Endothelial cell of umbilical vein (primary cell): ENCODE measurements at regions not wholly inside any gene's neighbourhood (a gene's known extent, or its start where the extent isn't known, plus 50 kb on each side); places are given as distances from the start of the nearest gene placed in this dataset.
"Not testable (repeated sequence)": the region's sequence is repeated elsewhere in the genome, so short reads cannot be mapped to it uniquely, and the experiment has no call there.

ENCODE experiments used
- BruUV-seq: library from RNA; stranded (reverse); fragments of 400-500 nt; replicated peaks from 2 replicates; lab custom pipeline; 2021; lab: Mats Ljungman, UMichigan
- CTCF ChIA-PET: fragments of 300-600, 350-600 bp; sonication (Branson Sonifier 250); formaldehyde crosslinking; loops from one replicate; lab custom pipeline; 2021; ENCODE audit warnings: antibody characterized with exemption, inconsistent platforms; lab: Charles Lee
- POLR2A ChIA-PET: fragments of 300-600, 350-600 bp; sonication (Branson Sonifier 250); formaldehyde crosslinking; loops from one replicate; lab custom pipeline; 2021; ENCODE audit warnings: antibody characterized with exemption, inconsistent platforms; lab: Charles Lee
- DNase-seq: peaks from one replicate; pipeline ENCODE4 v3.0.0-alpha.2; 2011; ENCODE audit warnings: low read depth, low spot score
- FAIRE-seq: peaks from 2 replicates; lab custom pipeline; 2011; peaks lifted over from hg19 to GRCh38; lab: Jason Lieb, UNC
- H2AFZ ChIP-seq: 2 replicates; pipeline ENCODE4 v1.6.0; 2012; ENCODE audit warnings: low read depth, low read length, control low read depth, inconsistent platforms
- H3K27ac ChIP-seq: 2 replicates; pipeline ENCODE4 v1.5.1; 2011; ENCODE audit warnings: low read depth, mild to moderate bottlenecking, control low read depth, low read length, moderate library complexity; ENCODE audit not compliant: insufficient read depth
- H3K27me3 ChIP-seq, 2 experiments: 2 replicates each; pipeline versions ENCODE4 v1.6.0 to v1.6.1; 2011; ENCODE audit warnings: low read length in 2 of 2, mixed read lengths in 1 of 2; ENCODE audit not compliant: control insufficient read depth in 2 of 2, insufficient read depth in 2 of 2
- H3K36me3 ChIP-seq, 2 experiments: 2 replicates in 1 of 2; 3 replicates in 1 of 2; pipeline ENCODE4 v1.5.1; 2011; ENCODE audit warnings: low read length in 2 of 2, mild to moderate bottlenecking in 1 of 2, moderate library complexity in 1 of 2; ENCODE audit not compliant: control insufficient read depth in 2 of 2, insufficient read depth in 2 of 2; ENCODE audit errors: extremely low read depth in 1 of 2
- H3K4me1 ChIP-seq: 3 replicates; pipeline ENCODE4 v1.5.1; 2011; ENCODE audit warnings: mild to moderate bottlenecking, low read length; ENCODE audit not compliant: control insufficient read depth, insufficient read depth; ENCODE audit errors: extremely low read depth
- H3K4me2 ChIP-seq: 2 replicates; pipeline ENCODE4 v1.6.1; 2011; ENCODE audit warnings: low read length, control low read depth, mixed read lengths; ENCODE audit not compliant: insufficient read depth
- H3K4me3 ChIP-seq, 3 experiments: fragments of 200-600 bp in 1 of 3; sonication (generic), shearing (Covaris generic) in 1 of 3; replicated peaks in 1 of 3; 2 replicates each; pipeline ENCODE4 v1.5.1; 2011 to 2016; ENCODE audit warnings: control low read depth in 3 of 3, low read length in 3 of 3, mild to moderate bottlenecking in 2 of 3, inconsistent platforms in 1 of 3, low read depth in 1 of 3, moderate library complexity in 1 of 3; ENCODE audit not compliant: insufficient read depth in 1 of 3
- H3K79me2 ChIP-seq: 2 replicates; pipeline ENCODE4 v1.6.0; 2012; ENCODE audit warnings: low read length, inconsistent platforms; ENCODE audit not compliant: control insufficient read depth, insufficient read depth
- H3K9ac ChIP-seq: replicated peaks from 2 replicates; pipeline ENCODE3; 2011; ENCODE audit warnings: low read length, control low read depth; ENCODE audit not compliant: insufficient read depth; ENCODE audit errors: extremely low read depth
- H3K9me1 ChIP-seq: replicated peaks from 3 replicates; pipeline ENCODE4 v1.6.0; 2011; ENCODE audit warnings: mild to moderate bottlenecking, low read length; ENCODE audit not compliant: control insufficient read depth, insufficient read depth; ENCODE audit errors: extremely low read depth
- H3K9me3 ChIP-seq: replicated peaks from 2 replicates; pipeline ENCODE4 v1.5.1; 2012; ENCODE audit warnings: low read length, inconsistent platforms; ENCODE audit not compliant: control insufficient read depth, insufficient read depth
- H4K20me1 ChIP-seq: replicated peaks from 2 replicates; pipeline ENCODE3; 2011; ENCODE audit warnings: mild to moderate bottlenecking, low read length; ENCODE audit not compliant: control insufficient read depth, insufficient read depth; ENCODE audit errors: extremely low read depth
- CTCF ChIP-seq, 2 donors: IDR thresholded peaks; 1 replicate in 1 of 2; 2 replicates in 1 of 2; pipeline ENCODE4 v1.5.1; 2011; ENCODE audit warnings: low read length in 2 of 2, mild to moderate bottlenecking in 2 of 2, moderate library complexity in 2 of 2, control low read depth in 1 of 2, inconsistent platforms in 1 of 2, low read depth in 1 of 2; ENCODE audit not compliant: insufficient read depth in 1 of 2; ENCODE audit errors: extremely low read depth in 1 of 2
- EZH2 ChIP-seq: IDR thresholded peaks from 2 replicates; pipeline ENCODE4 v1.6.1; 2012; ENCODE audit warnings: borderline replicate concordance, low read depth, mild to moderate bottlenecking, moderate library complexity, low read length, inconsistent platforms; ENCODE audit not compliant: severe bottlenecking
- FOS ChIP-seq: IDR thresholded peaks from 2 replicates; pipeline ENCODE4 v1.6.1; 2011; ENCODE audit warnings: mild to moderate bottlenecking, low read length, moderate library complexity, borderline replicate concordance; ENCODE audit not compliant: insufficient read depth
- GATA2 ChIP-seq: IDR thresholded peaks from 2 replicates; pipeline ENCODE4 v1.7.0; 2011; ENCODE audit warnings: low read depth, mild to moderate bottlenecking, moderate library complexity, mixed read lengths, low read length; ENCODE audit not compliant: insufficient read length, insufficient read depth
- JUN ChIP-seq: IDR thresholded peaks from 2 replicates; pipeline ENCODE4 v1.6.1; 2011; ENCODE audit warnings: borderline replicate concordance, low read depth; ENCODE audit not compliant: insufficient read length, insufficient read depth
- MAX ChIP-seq: IDR thresholded peaks from 2 replicates; pipeline ENCODE4 v1.6.1; 2011; ENCODE audit not compliant: insufficient read depth, insufficient read length
- MYC ChIP-seq: IDR thresholded peaks from one replicate; pipeline ENCODE4 v1.6.1; 2011; ENCODE audit warnings: mild to moderate bottlenecking, low read depth, low read length
- POLR2A ChIP-seq: IDR thresholded peaks from 2 replicates; pipeline ENCODE4 v1.6.1; 2012; ENCODE audit warnings: low read depth, mild to moderate bottlenecking, control low read depth, low read length
- POLR2AphosphoS5 ChIP-seq: IDR thresholded peaks from 2 replicates; pipeline ENCODE4 v1.6.1; 2012; ENCODE audit warnings: low read depth, mild to moderate bottlenecking, control low read depth, low read length, moderate library complexity; ENCODE audit not compliant: insufficient read depth
- dilution Hi-C: fragments of 300-500 bp; cut with MboI; formaldehyde crosslinking; loops from one replicate; pipeline ENCODE4 v1.15.0; 2019; ENCODE audit warnings: low sequenced_read_pairs; ENCODE audit not compliant: extremely low pct_ligation_motif_present
- intact Hi-C: fragments of 100-400 bp; cut with micrococcal nuclease; formaldehyde crosslinking; loops from one replicate; pipeline ENCODE4 v1.10.0; 2022

DNA sequence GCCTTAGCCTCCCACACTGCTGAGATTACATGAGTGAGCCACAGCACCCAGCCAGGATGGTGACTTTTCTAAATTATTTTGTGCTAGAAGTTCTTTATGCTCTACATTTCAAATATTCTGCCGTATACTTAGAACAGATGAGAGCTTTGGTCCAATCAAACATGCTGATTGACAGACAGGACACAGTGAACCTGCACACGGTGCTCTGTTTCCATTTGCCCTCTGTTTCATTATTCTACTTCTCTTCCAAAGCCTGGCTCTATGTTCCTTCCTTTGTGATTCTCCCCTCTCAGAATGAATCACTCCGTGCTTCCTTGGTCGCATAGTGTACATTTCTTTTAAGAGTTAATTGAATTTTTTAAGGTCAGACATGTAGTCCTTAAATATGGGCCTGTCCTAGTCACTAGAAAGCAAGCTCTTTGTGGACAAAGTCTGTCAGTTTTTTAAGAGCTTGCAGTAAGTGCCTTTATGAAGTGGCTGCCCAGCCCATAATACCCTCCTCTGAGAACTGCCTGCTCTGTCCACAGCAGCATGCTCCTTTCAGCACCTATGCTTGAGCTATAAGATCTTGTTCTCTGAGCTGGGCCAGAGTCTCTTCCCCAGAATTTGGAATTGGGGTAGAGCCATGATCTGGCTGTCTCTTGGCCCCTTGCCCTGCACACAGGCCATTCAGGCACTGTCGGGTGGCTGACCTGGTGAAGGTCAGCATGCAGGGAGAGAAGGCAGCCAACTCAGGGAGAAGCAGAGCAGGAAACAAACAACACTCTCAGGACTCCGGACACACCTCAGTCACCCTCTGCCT, 66.8 kb upstream of the SLC44A3 start:
- Histone ChIP-seq H3K36me3 (no peaks in the 10 kb centered on the region), H3K9me3 (no peaks in the 10 kb centered on the region), H3K9ac (no peak overlapping the region), H3K27ac (no peak overlapping the region), H3K79me2 (no peaks in the 10 kb centered on the region), H3K4me2 (no peak overlapping the region), H3K4me1 (peaks cover 4% of the 10 kb centered on the region), H2AFZ (no peak overlapping the region), H3K27me3 (no peaks in the 10 kb centered on the region), H3K4me3 (no peak overlapping the region), H3K9me1 (no peaks in the 10 kb centered on the region), H4K20me1 (no peaks in the 10 kb centered on the region)
- FAIRE-seq (no peak), DNase-seq (no peak)
- ChIA-PET POLR2A (no interaction called here), CTCF (no interaction called here)
- dilution Hi-C loops (no loop called here), intact Hi-C loops (no loop called here)
- TF ChIP-seq MAX (no peak), POLR2AphosphoS5 (no peak), MYC (no peak), JUN (no peak), EZH2 (no peak), CTCF (IDR thresholded peaks at IDR 0.05; ENCODE audit: extremely low read depth in 1 of 2, insufficient read depth in 1 of 2, low read depth in 1 of 2, low read length in 2 of 2) (no peak), POLR2A (no peak), FOS (no peak), GATA2 (no peak)
- no TSS peak for BruUV-seq

DNA sequence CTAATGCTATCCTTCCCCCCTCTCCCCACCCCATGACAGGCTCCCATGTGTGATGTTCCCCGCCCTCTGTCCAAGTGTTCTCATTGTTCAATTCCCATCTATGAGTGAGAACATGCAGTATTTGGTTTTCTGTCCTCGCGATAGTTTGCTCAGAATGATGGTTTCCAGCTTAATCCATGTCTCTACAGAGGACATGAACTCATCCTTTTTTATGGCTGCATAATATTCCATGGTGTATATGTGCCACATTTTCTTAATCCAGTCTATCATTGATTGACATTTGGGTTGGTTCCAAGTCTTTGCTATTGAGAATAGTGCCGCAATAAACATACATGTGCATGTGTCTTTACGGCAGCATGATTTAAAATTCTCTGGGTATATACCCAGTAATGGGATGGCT, 68.7 kb upstream of the SLC44A3 start:
- H3K4me2 ChIP-seq, dilution Hi-C loops, H3K79me2 ChIP-seq, H3K9me1 ChIP-seq, POLR2A ChIA-PET, H3K4me1 ChIP-seq, H3K27me3 ChIP-seq, FAIRE-seq, H2AFZ ChIP-seq, CTCF ChIA-PET, BruUV-seq, H4K20me1 ChIP-seq, H3K36me3 ChIP-seq, H3K27ac ChIP-seq, DNase-seq, H3K9me3 ChIP-seq, H3K9ac ChIP-seq, intact Hi-C loops, H3K4me3 ChIP-seq: not testable (repeated sequence)
